ENCODE measurements at regions not wholly inside any gene's neighbourhood (a gene's known extent, or its start where the extent isn't known, plus 50 kb on each side); places are given as distances from the start of the nearest gene placed in this dataset.

GRCh38 chr3:168269001-168269400, 173.3 kb upstream of the GOLIM4 start (continued):
- TF ChIP-seq ZNF407 (CRISPR knock-in tag; IDR thresholded peaks at IDR 0.05; ENCODE audit: not compliant biosample characterization) (no peak), GPN1 (CRISPR knock-in tag; IDR thresholded peaks at IDR 0.05; ENCODE audit: borderline replicate concordance) (no peak), SOX6 (IDR thresholded peaks at IDR 0.05) (no peak), SOX6 (CRISPR knock-in tag; IDR thresholded peaks at IDR 0.05) (no peak), EED (CRISPR knock-in tag; IDR thresholded peaks at IDR 0.05) (no peak), HOXA7 (CRISPR knock-in tag; IDR thresholded peaks at IDR 0.05) (no peak), NFE2 (CRISPR knock-in tag; IDR thresholded peaks at IDR 0.05) (no peak)
- TF ChIP-seq, protein P1, sequence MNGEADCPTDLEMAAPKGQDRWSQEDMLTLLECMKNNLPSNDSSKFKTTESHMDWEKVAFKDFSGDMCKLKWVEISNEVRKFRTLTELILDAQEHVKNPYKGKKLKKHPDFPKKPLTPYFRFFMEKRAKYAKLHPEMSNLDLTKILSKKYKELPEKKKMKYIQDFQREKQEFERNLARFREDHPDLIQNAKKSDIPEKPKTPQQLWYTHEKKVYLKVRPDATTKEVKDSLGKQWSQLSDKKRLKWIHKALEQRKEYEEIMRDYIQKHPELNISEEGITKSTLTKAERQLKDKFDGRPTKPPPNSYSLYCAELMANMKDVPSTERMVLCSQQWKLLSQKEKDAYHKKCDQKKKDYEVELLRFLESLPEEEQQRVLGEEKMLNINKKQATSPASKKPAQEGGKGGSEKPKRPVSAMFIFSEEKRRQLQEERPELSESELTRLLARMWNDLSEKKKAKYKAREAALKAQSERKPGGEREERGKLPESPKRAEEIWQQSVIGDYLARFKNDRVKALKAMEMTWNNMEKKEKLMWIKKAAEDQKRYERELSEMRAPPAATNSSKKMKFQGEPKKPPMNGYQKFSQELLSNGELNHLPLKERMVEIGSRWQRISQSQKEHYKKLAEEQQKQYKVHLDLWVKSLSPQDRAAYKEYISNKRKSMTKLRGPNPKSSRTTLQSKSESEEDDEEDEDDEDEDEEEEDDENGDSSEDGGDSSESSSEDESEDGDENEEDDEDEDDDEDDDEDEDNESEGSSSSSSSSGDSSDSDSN (CRISPR knock-in tag; IDR thresholded peaks at IDR 0.05): no peak
